ENCODE measurements at regions not wholly inside any gene's neighbourhood (a gene's known extent, or its start where the extent isn't known, plus 50 kb on each side); places are given as distances from the start of the nearest gene placed in this dataset.

DNA sequence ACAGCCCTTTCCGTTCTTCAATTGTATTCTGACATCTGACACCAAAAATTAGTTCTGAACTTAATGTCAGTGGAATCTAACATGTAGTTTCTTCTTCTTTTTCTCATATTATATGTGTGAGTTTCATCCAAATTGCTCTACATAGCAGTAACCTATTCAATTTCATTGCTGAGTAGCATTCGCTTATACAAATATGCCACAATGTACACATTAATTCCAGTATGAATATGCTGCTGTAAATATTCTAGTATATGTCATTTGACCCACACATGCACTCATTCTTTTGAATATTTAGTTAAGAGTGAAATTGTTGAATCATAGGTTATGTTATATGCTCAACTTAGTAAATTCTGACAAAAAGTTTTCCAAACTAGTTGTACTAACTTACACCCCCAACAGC lies 550.9 kb downstream of the CHSY3 start:
- no peaks in the 10 kb centered on the region for H3K9me3 ChIP-seq
- TF ChIP-seq, protein P1, sequence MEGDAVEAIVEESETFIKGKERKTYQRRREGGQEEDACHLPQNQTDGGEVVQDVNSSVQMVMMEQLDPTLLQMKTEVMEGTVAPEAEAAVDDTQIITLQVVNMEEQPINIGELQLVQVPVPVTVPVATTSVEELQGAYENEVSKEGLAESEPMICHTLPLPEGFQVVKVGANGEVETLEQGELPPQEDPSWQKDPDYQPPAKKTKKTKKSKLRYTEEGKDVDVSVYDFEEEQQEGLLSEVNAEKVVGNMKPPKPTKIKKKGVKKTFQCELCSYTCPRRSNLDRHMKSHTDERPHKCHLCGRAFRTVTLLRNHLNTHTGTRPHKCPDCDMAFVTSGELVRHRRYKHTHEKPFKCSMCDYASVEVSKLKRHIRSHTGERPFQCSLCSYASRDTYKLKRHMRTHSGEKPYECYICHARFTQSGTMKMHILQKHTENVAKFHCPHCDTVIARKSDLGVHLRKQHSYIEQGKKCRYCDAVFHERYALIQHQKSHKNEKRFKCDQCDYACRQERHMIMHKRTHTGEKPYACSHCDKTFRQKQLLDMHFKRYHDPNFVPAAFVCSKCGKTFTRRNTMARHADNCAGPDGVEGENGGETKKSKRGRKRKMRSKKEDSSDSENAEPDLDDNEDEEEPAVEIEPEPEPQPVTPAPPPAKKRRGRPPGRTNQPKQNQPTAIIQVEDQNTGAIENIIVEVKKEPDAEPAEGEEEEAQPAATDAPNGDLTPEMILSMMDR (IDR thresholded peaks at IDR 0.05): no peak
- no peak for TF ChIP-seq POLR2A (IDR thresholded peaks at IDR 0.05)

GRCh38 chr5:130452744-130453143 lies 548.5 kb downstream of the CHSY3 start:
- TF ChIP-seq, protein P1 (IDR thresholded peaks at IDR 0.05): no peak
- no peak for TF ChIP-seq POLR2A (IDR thresholded peaks at IDR 0.05)
- no peak overlapping the region for H3K27ac ChIP-seq

More for the DNA sequence above, 550.9 kb downstream of the CHSY3 start:
- H3K4me3 ChIP-seq: no peak overlapping the region
- DNase-seq: no peak
- H3K36me3 ChIP-seq: no peaks in the 10 kb centered on the region
- no peaks in the 10 kb centered on the region for H3K4me1 ChIP-seq
- H3K27me3 ChIP-seq: no peaks in the 10 kb centered on the region
- intact Hi-C loops (cut with DNase I; ENCODE audit: low total_unique reads): no loop called here
- H3K27ac ChIP-seq: no peak overlapping the region

DNA sequence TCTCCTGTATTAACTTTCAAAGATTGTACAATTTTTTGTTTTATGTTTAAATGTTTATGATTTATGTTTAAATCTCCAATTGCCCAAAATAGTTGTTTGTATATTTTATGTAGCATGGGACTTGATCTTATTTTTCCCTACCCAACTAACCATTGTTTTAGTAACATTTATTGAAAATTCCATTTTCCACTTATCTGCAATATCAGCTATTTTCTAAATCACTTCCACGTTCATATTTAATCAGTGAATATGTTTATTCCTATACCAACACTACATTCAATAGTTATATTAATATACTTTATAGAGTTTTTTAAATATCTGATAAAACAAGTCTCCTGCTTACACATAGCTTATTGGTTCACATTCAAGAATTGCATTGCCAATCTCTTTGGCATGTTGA lies 532.2 kb downstream of the CHSY3 start:
- intact Hi-C loops (cut with DNase I; ENCODE audit: low total_unique reads): no loop called here
- Histone ChIP-seq H3K27ac (no peak overlapping the region), H3K4me1 (no peaks in the 10 kb centered on the region), H3K36me3 (no peaks in the 10 kb centered on the region), H3K9me3 (no peaks in the 10 kb centered on the region), H3K4me3 (no peak overlapping the region), H3K27me3 (no peaks in the 10 kb centered on the region)
- no peak for DNase-seq
- TF ChIP-seq POLR2A (IDR thresholded peaks at IDR 0.05): no peak
- TF ChIP-seq, protein P1 (IDR thresholded peaks at IDR 0.05): no peak

More at GRCh38 chr5:130452744-130453143, 548.5 kb downstream of the CHSY3 start:
- intact Hi-C loops (cut with DNase I; ENCODE audit: low total_unique reads): no loop called here
- no peaks in the 10 kb centered on the region for H3K27me3 ChIP-seq
- H3K4me1 ChIP-seq: no peaks in the 10 kb centered on the region
- no peaks in the 10 kb centered on the region for H3K9me3 ChIP-seq
- no peak for DNase-seq
- H3K4me3 ChIP-seq: no peak overlapping the region
- no peaks in the 10 kb centered on the region for H3K36me3 ChIP-seq

DNA sequence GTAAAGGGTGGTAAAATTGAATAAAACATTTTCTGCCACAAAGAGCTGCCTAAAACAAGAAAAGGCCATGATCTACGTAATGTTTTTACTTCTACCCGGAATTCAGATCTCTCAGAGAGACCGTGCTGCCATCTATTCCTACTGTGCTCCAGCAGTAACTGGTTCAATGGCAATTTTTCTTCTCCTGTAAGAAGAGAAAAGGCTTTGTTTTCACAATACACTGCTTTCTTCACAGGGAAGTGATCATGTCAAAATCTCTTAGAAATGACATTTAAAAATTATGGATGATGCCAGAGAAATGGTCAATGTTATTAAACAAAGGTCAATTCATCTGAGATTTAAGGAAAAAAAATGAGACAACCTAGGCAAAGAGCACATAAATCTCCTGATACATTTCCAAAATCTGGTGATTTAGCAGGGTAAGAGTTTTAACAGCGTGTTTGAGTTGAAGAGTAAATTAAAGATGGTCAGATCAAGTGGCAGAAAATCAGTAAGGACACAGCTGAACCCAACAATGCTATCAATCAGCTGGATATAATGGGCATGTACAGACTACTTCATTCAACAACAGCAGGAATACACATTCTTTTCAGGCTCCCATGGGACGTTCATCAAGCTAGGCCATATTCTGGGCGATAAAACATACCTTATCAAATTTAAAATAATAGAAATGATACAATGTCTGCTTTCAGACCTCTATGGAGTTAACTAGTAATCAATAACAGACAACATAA lies 523.1 kb downstream of the CHSY3 start:
- Histone ChIP-seq H3K9me3 (no peaks in the 10 kb centered on the region), H3K4me1 (no peaks in the 10 kb centered on the region), H3K36me3 (no peaks in the 10 kb centered on the region), H3K4me3 (no peak overlapping the region), H3K27ac (no peak overlapping the region), H3K27me3 (no peaks in the 10 kb centered on the region)
- TF ChIP-seq, protein P1 (IDR thresholded peaks at IDR 0.05): no peak
- TF ChIP-seq POLR2A (IDR thresholded peaks at IDR 0.05): no peak
- intact Hi-C loops (cut with DNase I; ENCODE audit: low total_unique reads): no loop called here
- DNase-seq: no peak

DNA sequence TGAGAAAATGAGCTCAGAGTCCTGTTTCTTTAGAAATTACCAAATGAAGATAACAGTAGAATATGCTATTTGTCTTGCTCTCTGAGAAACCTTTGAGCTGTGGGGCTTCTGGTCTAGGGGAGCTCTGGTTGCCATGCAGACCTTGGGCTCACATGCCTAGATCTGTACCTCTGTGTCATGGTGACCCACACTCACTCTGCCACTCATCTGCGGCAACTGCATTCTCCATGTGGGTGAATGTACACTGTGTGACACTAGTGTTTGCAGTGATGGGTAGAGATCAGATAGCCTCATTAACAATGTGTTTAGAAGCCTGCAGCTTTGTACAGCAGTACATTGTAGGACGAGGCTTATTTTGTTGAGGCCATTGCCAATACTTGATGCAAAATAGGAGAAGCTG lies 521.2 kb downstream of the CHSY3 start:
- H3K9me3 ChIP-seq: no peaks in the 10 kb centered on the region
- no peaks in the 10 kb centered on the region for H3K4me1 ChIP-seq
- H3K36me3 ChIP-seq: no peaks in the 10 kb centered on the region
- no peak overlapping the region for H3K4me3 ChIP-seq
- H3K27me3 ChIP-seq: no peaks in the 10 kb centered on the region
- H3K27ac ChIP-seq: no peak overlapping the region
- DNase-seq: no peak
- intact Hi-C loops (cut with DNase I; ENCODE audit: low total_unique reads): no loop called here
- TF ChIP-seq, protein P1 (IDR thresholded peaks at IDR 0.05): no peak
- TF ChIP-seq POLR2A (IDR thresholded peaks at IDR 0.05): no peak

Measured in uterus (tissue), 3 donors.